KMS-11 (cell line): ENCODE measurements at regions not wholly inside any gene's neighbourhood (a gene's known extent, or its start where the extent isn't known, plus 50 kb on each side); places are given as distances from the start of the nearest gene placed in this dataset.
A peak's percentile ranks its signal among the peaks of the same experiment; 100 is the strongest.

Experiments
- H2AFZ ChIP-seq: fragments of 200-600 bp; sonication (generic); 2 replicates; pipeline ENCODE4 v1.6.1; 2016; ENCODE audit warnings: antibody characterized with exemption, mixed run types, low read depth
- H3K27ac ChIP-seq: fragments of 200-600 bp; sonication (generic); 2 replicates; pipeline ENCODE4 v1.6.1; 2016; ENCODE audit warnings: mild to moderate bottlenecking, mixed run types
- H3K27me3 ChIP-seq: fragments of 200-600 bp; sonication (generic); 2 replicates; pipeline ENCODE4 v1.6.1; 2017; ENCODE audit warnings: mild to moderate bottlenecking, low read depth, mixed run types, moderate library complexity; ENCODE audit not compliant: insufficient read depth
- H3K36me3 ChIP-seq: fragments of 200-600 bp; sonication (generic); 2 replicates; pipeline ENCODE4 v1.6.1; 2017; ENCODE audit warnings: mild to moderate bottlenecking, mixed run types; ENCODE audit not compliant: insufficient read depth
- H3K4me1 ChIP-seq: fragments of 200-600 bp; sonication (generic); 2 replicates; pipeline ENCODE4 v1.6.1; 2016; ENCODE audit warnings: mild to moderate bottlenecking, low read depth, mixed run types; ENCODE audit not compliant: poor library complexity, severe bottlenecking
- H3K4me2 ChIP-seq: fragments of 200-600 bp; sonication (generic); 2 replicates; pipeline ENCODE4 v1.7.0; 2016; ENCODE audit warnings: mild to moderate bottlenecking, mixed run types
- H3K4me3 ChIP-seq: fragments of 200-600 bp; sonication (generic); IDR thresholded peaks from 2 replicates; pipeline ENCODE4 v1.6.1; 2017; ENCODE audit warnings: low read depth, low read length, mixed read lengths; ENCODE audit not compliant: insufficient read depth
- H3K79me2 ChIP-seq: fragments of 200-600 bp; sonication (generic); 2 replicates; pipeline ENCODE4 v1.6.1; 2016; ENCODE audit warnings: low read depth, mixed run types; ENCODE audit not compliant: insufficient read depth
- H3K9ac ChIP-seq: fragments of 200-600 bp; sonication (generic); 2 replicates; pipeline ENCODE4 v1.6.1; 2016; ENCODE audit warnings: mild to moderate bottlenecking, mixed run types
- H4K20me1 ChIP-seq: fragments of 200-600 bp; sonication (generic); 2 replicates; pipeline ENCODE4 v1.6.1; 2016; ENCODE audit warnings: mild to moderate bottlenecking, mixed run types; ENCODE audit not compliant: insufficient read depth
- TF ChIP-seq, protein P1 (sequence below): fragments of 200-600 bp; sonication (generic); conservative IDR thresholded peaks from 2 replicates; pipeline ENCODE4 v1.6.1; 2017; ENCODE audit warnings: low read depth, mild to moderate bottlenecking, antibody characterized with exemption, low read length, moderate library complexity, mixed read lengths

DNA sequence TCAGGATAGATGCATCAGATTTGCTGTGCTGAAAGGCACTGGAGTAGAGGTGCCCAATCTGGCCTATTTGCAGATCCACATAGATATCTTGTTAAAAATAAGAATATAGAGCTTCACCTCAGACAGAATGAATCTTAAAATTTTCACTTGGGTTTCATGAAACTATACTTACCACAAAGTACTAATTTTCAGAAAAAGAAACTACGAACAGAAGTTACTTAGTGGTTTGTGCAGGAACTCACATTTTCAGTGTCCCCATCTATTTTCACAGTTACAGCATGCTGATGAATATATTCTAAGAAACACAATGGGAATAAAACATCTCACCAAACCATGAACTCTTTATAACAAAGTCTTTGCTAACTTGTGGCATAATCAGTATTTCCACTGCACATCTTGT is 449.4 kb downstream of the RERGL start:
- Histone ChIP-seq H3K4me3 (no peak overlapping the region), H3K27ac (no peak overlapping the region), H2AFZ (no peak overlapping the region), H3K79me2 (no peaks in the 10 kb centered on the region), H3K27me3 (no peaks in the 10 kb centered on the region), H3K4me2 (peak overlapping the region; percentile 30; the same call in 1 of the 2 replicates), H4K20me1 (no peaks in the 10 kb centered on the region), H3K36me3 (no peaks in the 10 kb centered on the region), H3K9ac (no peak overlapping the region), H3K4me1 (peaks cover 8% of the 10 kb centered on the region)
- TF ChIP-seq, protein P1, sequence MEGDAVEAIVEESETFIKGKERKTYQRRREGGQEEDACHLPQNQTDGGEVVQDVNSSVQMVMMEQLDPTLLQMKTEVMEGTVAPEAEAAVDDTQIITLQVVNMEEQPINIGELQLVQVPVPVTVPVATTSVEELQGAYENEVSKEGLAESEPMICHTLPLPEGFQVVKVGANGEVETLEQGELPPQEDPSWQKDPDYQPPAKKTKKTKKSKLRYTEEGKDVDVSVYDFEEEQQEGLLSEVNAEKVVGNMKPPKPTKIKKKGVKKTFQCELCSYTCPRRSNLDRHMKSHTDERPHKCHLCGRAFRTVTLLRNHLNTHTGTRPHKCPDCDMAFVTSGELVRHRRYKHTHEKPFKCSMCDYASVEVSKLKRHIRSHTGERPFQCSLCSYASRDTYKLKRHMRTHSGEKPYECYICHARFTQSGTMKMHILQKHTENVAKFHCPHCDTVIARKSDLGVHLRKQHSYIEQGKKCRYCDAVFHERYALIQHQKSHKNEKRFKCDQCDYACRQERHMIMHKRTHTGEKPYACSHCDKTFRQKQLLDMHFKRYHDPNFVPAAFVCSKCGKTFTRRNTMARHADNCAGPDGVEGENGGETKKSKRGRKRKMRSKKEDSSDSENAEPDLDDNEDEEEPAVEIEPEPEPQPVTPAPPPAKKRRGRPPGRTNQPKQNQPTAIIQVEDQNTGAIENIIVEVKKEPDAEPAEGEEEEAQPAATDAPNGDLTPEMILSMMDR = no peak

DNA sequence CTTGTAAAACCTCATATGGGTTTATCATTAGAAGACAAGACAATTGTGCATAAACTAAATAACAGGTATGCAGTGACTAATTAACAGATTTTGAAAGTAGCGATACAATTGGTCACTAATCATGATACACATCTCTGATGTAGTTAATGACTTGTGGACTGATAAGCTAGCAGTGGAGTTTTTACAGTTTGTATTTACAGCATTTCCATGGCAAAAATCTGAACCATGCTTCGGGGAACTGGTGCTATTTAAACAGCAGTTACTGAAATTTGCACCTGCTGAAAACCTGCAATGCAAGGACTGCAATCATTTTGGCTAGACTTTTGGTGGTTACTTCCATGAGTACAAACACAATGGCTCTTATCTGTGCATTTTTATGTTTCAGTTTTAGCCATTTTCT is 471.2 kb downstream of the RERGL start:
- H3K4me1 ChIP-seq = no peaks in the 10 kb centered on the region
- H3K36me3 ChIP-seq = no peaks in the 10 kb centered on the region
- no peaks in the 10 kb centered on the region for H4K20me1 ChIP-seq
- no peak overlapping the region for H3K9ac ChIP-seq
- no peak overlapping the region for H3K4me3 ChIP-seq
- no peaks in the 10 kb centered on the region for H3K27me3 ChIP-seq
- H3K27ac ChIP-seq = no peak overlapping the region
- H2AFZ ChIP-seq = no peak overlapping the region
- no peaks in the 10 kb centered on the region for H3K79me2 ChIP-seq
- no peak overlapping the region for H3K4me2 ChIP-seq
- TF ChIP-seq, protein P1 = no peak

GRCh38 chr12:17609701-17610100 is 480.3 kb downstream of the RERGL start:
- TF ChIP-seq, protein P1 = no peak
- no peaks in the 10 kb centered on the region for H4K20me1 ChIP-seq
- no peak overlapping the region for H3K4me3 ChIP-seq
- no peak overlapping the region for H3K4me2 ChIP-seq
- no peak overlapping the region for H3K9ac ChIP-seq
- H3K27ac ChIP-seq = no peak overlapping the region
- H3K4me1 ChIP-seq = no peaks in the 10 kb centered on the region
- no peaks in the 10 kb centered on the region for H3K36me3 ChIP-seq
- H2AFZ ChIP-seq = no peak overlapping the region
- H3K27me3 ChIP-seq = no peaks in the 10 kb centered on the region
- H3K79me2 ChIP-seq = no peaks in the 10 kb centered on the region

DNA sequence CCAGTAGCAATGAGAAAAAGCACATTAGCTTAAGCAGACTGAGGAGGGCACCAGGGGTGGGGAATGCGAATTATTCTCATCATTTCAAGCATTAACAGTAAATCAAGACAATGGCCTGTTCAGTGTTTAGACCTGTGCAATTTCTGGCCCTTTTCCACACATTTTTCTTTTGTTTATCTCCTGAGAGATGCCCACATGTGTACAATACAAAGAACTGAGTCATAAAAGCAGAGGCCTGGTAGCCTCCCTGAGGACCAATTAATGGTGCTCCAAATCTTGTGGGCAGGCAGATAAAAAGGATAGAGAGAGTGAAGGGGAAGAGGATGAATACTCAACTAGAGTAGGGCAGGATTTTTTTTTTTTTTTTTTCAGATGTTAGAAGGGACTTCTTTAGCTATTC is 480.8 kb downstream of the RERGL start:
- no peaks in the 10 kb centered on the region for H4K20me1 ChIP-seq
- no peaks in the 10 kb centered on the region for H3K79me2 ChIP-seq
- H3K27ac ChIP-seq = no peak overlapping the region

More for the DNA sequence above, 480.8 kb downstream of the RERGL start:
- TF ChIP-seq, protein P1 = no peak
- H3K4me3 ChIP-seq = no peak overlapping the region
- no peak overlapping the region for H3K4me2 ChIP-seq
- H3K36me3 ChIP-seq = no peaks in the 10 kb centered on the region
- no peaks in the 10 kb centered on the region for H3K27me3 ChIP-seq
- no peak overlapping the region for H2AFZ ChIP-seq
- no peaks in the 10 kb centered on the region for H3K4me1 ChIP-seq
- H3K9ac ChIP-seq = no peak overlapping the region
